Testis (tissue), 2 donors: ENCODE measurements at regions not wholly inside any gene's neighbourhood (a gene's known extent, or its start where the extent isn't known, plus 50 kb on each side); places are given as distances from the start of the nearest gene placed in this dataset.
A peak's percentile ranks its signal among the peaks of the same experiment; 100 is the strongest.
"Not testable (repeated sequence)": the region's sequence is repeated elsewhere in the genome, so short reads cannot be mapped to it uniquely, and the experiment has no call there.

Source experiments
- DNase-seq: peaks from one replicate; pipeline ENCODE4 v3.0.0-alpha.2; 2019
- H3K27ac ChIP-seq, 2 donors: fragments of 200-600 bp; sonication (generic); one replicate each; pipeline ENCODE4 v1.5.1; 2019
- H3K27me3 ChIP-seq: fragments of 200-600 bp; sonication (generic); one replicate; pipeline ENCODE4 v1.5.1; 2019
- H3K36me3 ChIP-seq: fragments of 200-600 bp; sonication (generic); one replicate; pipeline ENCODE4 v1.5.1; 2017; ENCODE audit warnings: low read depth; ENCODE audit errors: missing control alignments
- H3K4me1 ChIP-seq: fragments of 200-600 bp; sonication (generic); one replicate; pipeline ENCODE4 v1.5.1; 2019
- H3K4me3 ChIP-seq, 2 donors: fragments of 200-600 bp; sonication (generic); one replicate each; pipeline ENCODE4 v1.5.1; 2017 to 2019
- H3K9me3 ChIP-seq: fragments of 200-600 bp; sonication (generic); one replicate; pipeline ENCODE4 v1.5.1; 2017
- CTCF ChIP-seq, 3 experiments: fragments of 450-650 bp in 2 of 3; fragments of 200-600 bp in 1 of 3; sonication (generic) in 1 of 3; IDR thresholded peaks; one replicate each; pipeline ENCODE4 v1.5.1; 2016 to 2019; ENCODE audit warnings: antibody characterized with exemption in 3 of 3, mild to moderate bottlenecking in 2 of 3, moderate library complexity in 1 of 3
- POLR2A ChIP-seq: fragments of 450-650 bp; IDR thresholded peaks from one replicate; pipeline ENCODE4 v1.6.1; 2017; ENCODE audit warnings: antibody characterized with exemption, mild to moderate bottlenecking, moderate library complexity
- WGBS, 2 donors: methylation state at CpG; one replicate each; pipeline ENCODE4 v1.1.5; 2018; 5-methylcytosine and 5-hydroxymethylcytosine counted together
- intact Hi-C: fragments of 100-400 bp; cut with DNase I; formaldehyde crosslinking; loops from one replicate; pipeline ENCODE4 v1.15.1; 2023; ENCODE audit warnings: low total_unique reads

GRCh38 chr4:160406263-160406825 is 1303.5 kb downstream of the RAPGEF2 start:
- no peaks in the 10 kb centered on the region for H3K36me3 ChIP-seq
- intact Hi-C loops, result no loop called here
- no peaks in the 10 kb centered on the region for H3K27me3 ChIP-seq
- 90 to 92% methylated on average over 5 of the region's 5 CpGs for WGBS, 2 donors
- H3K4me3 ChIP-seq, result no peak overlapping the region
- DNase-seq, result no peak
- no peak for TF ChIP-seq POLR2A
- TF ChIP-seq CTCF (IDR thresholded peaks at IDR 0.05), result no peak
- H3K4me1 ChIP-seq, result no peaks in the 10 kb centered on the region
- no peak overlapping the region for H3K27ac ChIP-seq
- no peaks in the 10 kb centered on the region for H3K9me3 ChIP-seq

- no peak for DNase-seq
- no peaks in the 10 kb centered on the region for H3K4me1 ChIP-seq
- no peak overlapping the region for H3K27ac ChIP-seq
- no peaks in the 10 kb centered on the region for H3K36me3 ChIP-seq
- no peaks in the 10 kb centered on the region for H3K27me3 ChIP-seq
- H3K9me3 ChIP-seq, result no peaks in the 10 kb centered on the region
- TF ChIP-seq CTCF (IDR thresholded peaks at IDR 0.05), result no peak
- no peak for TF ChIP-seq POLR2A
- H3K4me3 ChIP-seq, result no peak overlapping the region
- intact Hi-C loops, result no loop called here
- WGBS, 2 donors, result 90 to 92% methylated on average over 5 of the region's 5 CpGs
Measured at GRCh38 chr4:160414496-160414895, 1311.6 kb downstream of the RAPGEF2 start.

GRCh38 chr4:160423879-160424451 is 1321.1 kb downstream of the RAPGEF2 start:
- Histone ChIP-seq H3K36me3 (no peaks in the 10 kb centered on the region), H3K9me3 (no peaks in the 10 kb centered on the region), H3K4me1 (no peaks in the 10 kb centered on the region), H3K27me3 (no peaks in the 10 kb centered on the region), H3K4me3 (no peak overlapping the region), H3K27ac (no peak overlapping the region)
- no peak for DNase-seq
- WGBS, 2 donors, result 62 to 70% methylated on average over 6 of the region's 6 CpGs
- TF ChIP-seq CTCF (IDR thresholded peaks at IDR 0.05) (no peak), POLR2A (no peak)
- intact Hi-C loops, result no loop called here

- no peak for DNase-seq
- TF ChIP-seq CTCF (IDR thresholded peaks at IDR 0.05) (no peak), POLR2A (no peak)
- Histone ChIP-seq H3K4me1 (no peaks in the 10 kb centered on the region), H3K27ac (no peak overlapping the region), H3K9me3 (no peaks in the 10 kb centered on the region), H3K27me3 (no peaks in the 10 kb centered on the region), H3K4me3 (no peak overlapping the region), H3K36me3 (no peaks in the 10 kb centered on the region)
- WGBS, 2 donors, result 88 to 89% methylated on average over 2 of the region's 2 CpGs
- intact Hi-C loops, result no loop called here
Measured at GRCh38 chr4:160426233-160426632, 1323.4 kb downstream of the RAPGEF2 start.

- DNase-seq, result no peak
- Histone ChIP-seq H3K36me3 (no peaks in the 10 kb centered on the region), H3K9me3 (no peaks in the 10 kb centered on the region), H3K27me3 (no peaks in the 10 kb centered on the region), H3K4me1 (no peaks in the 10 kb centered on the region), H3K27ac (no peak overlapping the region), H3K4me3 (no peak overlapping the region)
- TF ChIP-seq POLR2A, result no peak
- no peak for TF ChIP-seq CTCF (IDR thresholded peaks at IDR 0.05)
- WGBS, 2 donors, result 52 to 55% methylated on average over 3 of the region's 3 CpGs
- intact Hi-C loops, result no loop called here
Measured at GRCh38 chr4:160450876-160451275, 1348.0 kb downstream of the RAPGEF2 start.

GRCh38 chr4:160481696-160482690 is 1379.1 kb downstream of the RAPGEF2 start:
- H3K9me3 ChIP-seq, result not testable (repeated sequence)
- 72% methylated on average over 17 to 22 of the region's 39 CpGs for WGBS, 2 donors

More at GRCh38 chr4:160481696-160482690, 1379.1 kb downstream of the RAPGEF2 start:
- H3K36me3 ChIP-seq, H3K27me3 ChIP-seq, intact Hi-C loops, H3K27ac ChIP-seq, H3K4me1 ChIP-seq: not testable (repeated sequence)
- DNase-seq, result peak; percentile 38
- H3K4me3 ChIP-seq, result peak overlapping the region; percentile 21 to 35
